GM12878 (cell line): ENCODE measurements at regions not wholly inside any gene's neighbourhood (a gene's known extent, or its start where the extent isn't known, plus 50 kb on each side); places are given as distances from the start of the nearest gene placed in this dataset.

Experiments
- ATAC-seq: fragments of 200-7000 bp; cut with Tn5 transposase; 3 replicates; pipeline ENCODE4 v1.9.1; 2020; ENCODE audit warnings: mild to moderate bottlenecking, moderate library complexity
- BruUV-seq: library from RNA; stranded (reverse); fragments of 400-500 nt; replicated peaks from 2 replicates; lab custom pipeline; 2021; lab: Mats Ljungman, UMichigan
- CTCF ChIA-PET: fragments of 300-600 bp; sonication (Branson Sonifier 250); formaldehyde crosslinking; extraction: SDS; loops from one replicate; lab custom pipeline; 2021; ENCODE audit warnings: inconsistent platforms; lab: Yijun Ruan, JAX
- POLR2A ChIA-PET: fragments of 350-600 bp; formaldehyde crosslinking; extraction: SDS; loops from one replicate; lab custom pipeline; 2021; ENCODE audit warnings: inconsistent platforms; lab: Charles Lee
- RAD21 ChIA-PET: fragments of 300-600 bp; sonication (Branson Sonifier 250); formaldehyde crosslinking; loops from one replicate; lab custom pipeline; 2023; ENCODE audit warnings: antibody characterized with exemption; ENCODE audit not compliant: unreplicated experiment; lab: Charles Lee
- SMC1A ChIA-PET: fragments of 300-600 bp; sonication (Branson Sonifier 250); formaldehyde crosslinking; loops from one replicate; lab custom pipeline; 2023; ENCODE audit not compliant: unreplicated experiment, uncharacterized antibody; lab: Charles Lee
- DNase-seq: peaks from one replicate; pipeline ENCODE4 v3.0.0-alpha.2; 2011; ENCODE audit warnings: low read depth, low spot score
- FAIRE-seq: peaks from 3 replicates; lab custom pipeline; 2011; peaks lifted over from hg19 to GRCh38; lab: Jason Lieb, UNC
- H2AFZ ChIP-seq: 2 replicates; pipeline ENCODE4 v1.6.0; 2011; ENCODE audit warnings: low read depth, low read length, control low read depth; ENCODE audit not compliant: control insufficient read depth
- H3K27ac ChIP-seq: 2 replicates; pipeline ENCODE4 v1.5.1; 2011; ENCODE audit warnings: control low read depth; ENCODE audit not compliant: control insufficient read depth, insufficient read depth
- H3K27me3 ChIP-seq, 2 experiments: replicated peaks in 1 of 2; 2 replicates each; pipeline versions ENCODE4 v1.6.0 to v1.6.1; 2011; ENCODE audit warnings: low read length in 1 of 2; ENCODE audit not compliant: control insufficient read depth in 2 of 2, insufficient read depth in 2 of 2
- H3K36me3 ChIP-seq, 2 experiments: 2 replicates each; pipeline ENCODE4 v1.5.1; 2011; ENCODE audit warnings: low read length in 1 of 2; ENCODE audit not compliant: control insufficient read depth in 2 of 2, insufficient read depth in 2 of 2
- H3K4me1 ChIP-seq: 2 replicates; pipeline ENCODE4 v1.6.1; 2011; ENCODE audit warnings: mild to moderate bottlenecking, low read length, moderate library complexity, mixed read lengths; ENCODE audit not compliant: control insufficient read depth, insufficient read depth
- H3K4me2 ChIP-seq: 2 replicates; pipeline ENCODE4 v1.6.0; 2011; ENCODE audit warnings: control low read depth; ENCODE audit not compliant: control insufficient read depth, insufficient read depth
- H3K4me3 ChIP-seq: fragments of 200-600 bp; sonication (generic); 2 replicates; pipeline ENCODE4 v1.5.1; 2016
- H3K79me2 ChIP-seq: 2 replicates; pipeline ENCODE4 v1.6.0; 2011; ENCODE audit warnings: low read length; ENCODE audit not compliant: control insufficient read depth, insufficient read depth
- H3K9ac ChIP-seq: 2 replicates; pipeline ENCODE4 v1.8.0; 2011; ENCODE audit warnings: low read length, control low read depth, mixed read lengths; ENCODE audit not compliant: control insufficient read depth, insufficient read depth
- H3K9me3 ChIP-seq: replicated peaks from 3 replicates; pipeline ENCODE4 v1.5.1; 2011; ENCODE audit warnings: mild to moderate bottlenecking, low read length; ENCODE audit not compliant: control insufficient read depth, insufficient read depth
- H4K20me1 ChIP-seq: 2 replicates; pipeline ENCODE4 v1.6.0; 2011; ENCODE audit not compliant: control insufficient read depth, insufficient read depth
- BHLHE40 ChIP-seq, 2 experiments: fragments of 450-650 bp in 1 of 2; IDR thresholded peaks; 2 replicates each; pipeline ENCODE4 v1.6.1; 2011 to 2017; ENCODE audit warnings: low read depth in 2 of 2, borderline replicate concordance in 1 of 2, improper control_type of control experiment in 1 of 2, low read length in 1 of 2, mild to moderate bottlenecking in 1 of 2
- CEBPB ChIP-seq, 2 experiments: fragments of 150-350 bp in 1 of 2; IDR thresholded peaks; 2 replicates each; pipeline ENCODE4 v1.6.1; 2012 to 2014; ENCODE audit warnings: low read depth in 2 of 2, low read length in 2 of 2, borderline replicate concordance in 1 of 2, inconsistent platforms in 1 of 2
- EGR1 ChIP-seq, 2 experiments: IDR thresholded peaks; 1 replicate in 1 of 2; 2 replicates in 1 of 2; pipeline ENCODE4 v1.6.1; 2011 to 2012; ENCODE audit warnings: low read depth in 2 of 2, low read length in 2 of 2, borderline replicate concordance in 1 of 2, mild to moderate bottlenecking in 1 of 2, moderate library complexity in 1 of 2
- KAT2A ChIP-seq: conservative IDR thresholded peaks from 2 replicates; pipeline ENCODE4 v1.6.1; 2011; ENCODE audit warnings: low read depth, low read length; ENCODE audit not compliant: control insufficient read depth
- KDM1A ChIP-seq: fragments of 200-600 bp; sonication (generic); IDR thresholded peaks from 2 replicates; pipeline ENCODE4 v1.6.1; 2016; ENCODE audit warnings: borderline replicate concordance
- POLR2A ChIP-seq: IDR thresholded peaks from 2 replicates; pipeline ENCODE4 v1.6.1; 2011; ENCODE audit warnings: low read depth, mild to moderate bottlenecking, low read length
- RAD21 ChIP-seq: IDR thresholded peaks from 2 replicates; pipeline ENCODE4 v1.6.1; 2011; ENCODE audit warnings: mild to moderate bottlenecking, low read depth, low read length, moderate library complexity; ENCODE audit not compliant: insufficient read depth
- RAD51 ChIP-seq: fragments of 450-650 bp; IDR thresholded peaks from 2 replicates; pipeline ENCODE4 v1.6.1; 2016; ENCODE audit warnings: moderate library complexity, mild to moderate bottlenecking, inconsistent platforms
- SMAD5 ChIP-seq: IDR thresholded peaks from 2 replicates; pipeline ENCODE4 v1.6.1; 2016; ENCODE audit warnings: antibody characterized with exemption, low read depth
- SMARCA5 ChIP-seq: fragments of 450-650 bp; IDR thresholded peaks from 2 replicates; pipeline ENCODE4 v1.6.1; 2017; ENCODE audit warnings: mild to moderate bottlenecking
- TAF1 ChIP-seq: IDR thresholded peaks from 2 replicates; pipeline ENCODE4 v1.6.1; 2011; ENCODE audit warnings: mild to moderate bottlenecking, low read depth, low read length, borderline replicate concordance
- TCF3 ChIP-seq: IDR thresholded peaks from 2 replicates; pipeline ENCODE4 v1.6.1; 2012; ENCODE audit warnings: low read depth, mild to moderate bottlenecking, low read length, borderline replicate concordance; ENCODE audit not compliant: insufficient read depth
- YBX1 ChIP-seq: fragments of 450-650 bp; IDR thresholded peaks from 2 replicates; pipeline ENCODE4 v1.6.1; 2016; ENCODE audit warnings: antibody characterized with exemption
- ZBED1 ChIP-seq: IDR thresholded peaks from 2 replicates; pipeline ENCODE4 v1.6.1; 2016; ENCODE audit warnings: borderline replicate concordance
- WGBS: methylation state at CpG from one replicate; pipeline ENCODE4 v1.1.6; 2016; ENCODE audit warnings: low lambda C conversion rate; ENCODE audit not compliant: insufficient replicate concordance, insufficient coverage; ENCODE audit errors: missing lambda C conversion rate; 5-methylcytosine and 5-hydroxymethylcytosine counted together
- in situ Hi-C: fragments of 300-500 bp; cut with MboI; formaldehyde crosslinking; loops from 9 replicates; pipeline ENCODE4 v1.14.3; 2018; ENCODE audit warnings: mixed read lengths
- intact Hi-C: fragments of 100-400 bp; cut with micrococcal nuclease; formaldehyde crosslinking; loops from one replicate; pipeline ENCODE4 v1.14.2; 2022; ENCODE audit not compliant: unreplicated experiment
- TF ChIP-seq, protein P1 (sequence below): fragments of 450-650 bp; formaldehyde crosslinking; IDR thresholded peaks from 2 replicates; pipeline ENCODE4 v1.4.0; 2020; ENCODE audit warnings: mild to moderate bottlenecking, moderate library complexity
- TF ChIP-seq, protein P2 (sequence below): IDR thresholded peaks from 2 replicates; pipeline ENCODE4 v1.6.1; 2012; ENCODE audit warnings: low read depth, low read length, improper control_type of control experiment

DNA sequence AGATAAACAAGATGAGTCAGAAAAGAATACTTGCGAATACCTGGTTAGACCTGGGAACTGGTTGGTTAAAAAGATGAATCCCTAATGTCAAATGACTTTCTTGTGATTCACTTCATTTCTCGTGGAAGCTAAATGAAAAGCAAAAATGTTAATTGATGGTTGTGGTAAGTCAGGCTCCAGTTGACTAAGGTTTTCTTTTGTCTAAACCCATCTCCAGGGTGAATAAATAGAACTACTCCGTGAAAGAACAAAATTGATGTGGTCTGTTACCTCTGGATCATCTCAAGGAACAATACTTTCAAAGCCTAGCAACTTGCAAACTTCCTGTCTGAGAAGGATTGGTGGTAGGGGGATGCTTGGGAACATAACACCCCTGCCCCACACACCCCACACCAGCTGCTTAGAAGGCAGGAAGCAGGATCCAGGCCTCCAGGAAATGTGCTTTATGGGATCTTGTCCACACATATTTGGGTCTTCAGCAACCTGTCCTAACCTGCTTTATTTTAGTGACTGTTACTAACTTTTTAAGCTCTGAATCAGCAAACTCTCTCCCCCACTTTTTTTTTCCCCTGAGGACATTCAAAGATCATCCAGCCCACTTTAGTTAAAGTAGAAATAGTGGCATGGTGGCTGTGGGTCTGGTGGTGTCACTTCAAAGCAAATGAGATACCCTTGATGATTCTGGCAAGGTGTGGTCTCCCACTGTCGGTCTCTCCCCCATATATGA lies 60.4 kb upstream of the PTHLH start:
- H3K9ac ChIP-seq = no peak overlapping the region

GRCh38 chr12:28033538-28033915 lies 61.0 kb upstream of the PTHLH start:
- H3K9ac ChIP-seq = no peak overlapping the region
- FAIRE-seq (no peak), DNase-seq (no peak), ATAC-seq (no peak)
- ChIA-PET POLR2A (no interaction called here), CTCF (no interaction called here), RAD21 (no interaction called here), SMC1A (no interaction called here)
- H3K9me3 ChIP-seq = no peaks in the 10 kb centered on the region
- WGBS = 44% methylated on average over 2 of the region's 2 CpGs
- H3K36me3 ChIP-seq = no peaks in the 10 kb centered on the region
- no peaks in the 10 kb centered on the region for H3K27me3 ChIP-seq
- H3K79me2 ChIP-seq = no peaks in the 10 kb centered on the region
- H3K4me2 ChIP-seq = no peak overlapping the region
- no peak overlapping the region for H3K27ac ChIP-seq
- H4K20me1 ChIP-seq = no peaks in the 10 kb centered on the region
- intact Hi-C loops = no loop called here
- in situ Hi-C loops = no loop called here
- H3K4me3 ChIP-seq = no peak overlapping the region
- H2AFZ ChIP-seq = no peak overlapping the region
- H3K4me1 ChIP-seq = no peaks in the 10 kb centered on the region
- no TSS peak for BruUV-seq
- TF ChIP-seq BHLHE40 (IDR thresholded peaks at IDR 0.05; ENCODE audit: borderline replicate concordance in 1 of 2, low read depth in 2 of 2, low read length in 1 of 2) = no peak
- TF ChIP-seq TCF3 = no peak
- TF ChIP-seq, protein P1, sequence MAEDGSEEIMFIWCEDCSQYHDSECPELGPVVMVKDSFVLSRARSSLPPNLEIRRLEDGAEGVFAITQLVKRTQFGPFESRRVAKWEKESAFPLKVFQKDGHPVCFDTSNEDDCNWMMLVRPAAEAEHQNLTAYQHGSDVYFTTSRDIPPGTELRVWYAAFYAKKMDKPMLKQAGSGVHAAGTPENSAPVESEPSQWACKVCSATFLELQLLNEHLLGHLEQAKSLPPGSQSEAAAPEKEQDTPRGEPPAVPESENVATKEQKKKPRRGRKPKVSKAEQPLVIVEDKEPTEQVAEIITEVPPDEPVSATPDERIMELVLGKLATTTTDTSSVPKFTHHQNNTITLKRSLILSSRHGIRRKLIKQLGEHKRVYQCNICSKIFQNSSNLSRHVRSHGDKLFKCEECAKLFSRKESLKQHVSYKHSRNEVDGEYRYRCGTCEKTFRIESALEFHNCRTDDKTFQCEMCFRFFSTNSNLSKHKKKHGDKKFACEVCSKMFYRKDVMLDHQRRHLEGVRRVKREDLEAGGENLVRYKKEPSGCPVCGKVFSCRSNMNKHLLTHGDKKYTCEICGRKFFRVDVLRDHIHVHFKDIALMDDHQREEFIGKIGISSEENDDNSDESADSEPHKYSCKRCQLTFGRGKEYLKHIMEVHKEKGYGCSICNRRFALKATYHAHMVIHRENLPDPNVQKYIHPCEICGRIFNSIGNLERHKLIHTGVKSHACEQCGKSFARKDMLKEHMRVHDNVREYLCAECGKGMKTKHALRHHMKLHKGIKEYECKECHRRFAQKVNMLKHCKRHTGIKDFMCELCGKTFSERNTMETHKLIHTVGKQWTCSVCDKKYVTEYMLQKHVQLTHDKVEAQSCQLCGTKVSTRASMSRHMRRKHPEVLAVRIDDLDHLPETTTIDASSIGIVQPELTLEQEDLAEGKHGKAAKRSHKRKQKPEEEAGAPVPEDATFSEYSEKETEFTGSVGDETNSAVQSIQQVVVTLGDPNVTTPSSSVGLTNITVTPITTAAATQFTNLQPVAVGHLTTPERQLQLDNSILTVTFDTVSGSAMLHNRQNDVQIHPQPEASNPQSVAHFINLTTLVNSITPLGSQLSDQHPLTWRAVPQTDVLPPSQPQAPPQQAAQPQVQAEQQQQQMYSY = no peak
- TF ChIP-seq KDM1A = no peak
- TF ChIP-seq ZBED1 = no peak
- TF ChIP-seq CEBPB (IDR thresholded peaks at IDR 0.05; ENCODE audit: borderline replicate concordance in 1 of 2, low read depth in 2 of 2, low read length in 2 of 2) = no peak
- no peak for TF ChIP-seq RAD51
- no peak for TF ChIP-seq YBX1
- TF ChIP-seq KAT2A = no peak
- no peak for TF ChIP-seq TAF1
- no peak for TF ChIP-seq SMAD5

More for the DNA sequence above, 60.4 kb upstream of the PTHLH start:
- H3K4me2 ChIP-seq = no peak overlapping the region
- H4K20me1 ChIP-seq = no peaks in the 10 kb centered on the region
- H3K27me3 ChIP-seq = no peaks in the 10 kb centered on the region
- CTCF ChIA-PET = no interaction called here
- H3K79me2 ChIP-seq = no peaks in the 10 kb centered on the region
- no peak overlapping the region for H3K27ac ChIP-seq
- 24% methylated on average over 4 of the region's 4 CpGs for WGBS
- RAD21 ChIA-PET = no interaction called here
- SMC1A ChIA-PET = no interaction called here
- H3K4me1 ChIP-seq = no peaks in the 10 kb centered on the region
- FAIRE-seq = no peak
- BruUV-seq = no TSS peak
- H3K9me3 ChIP-seq = no peaks in the 10 kb centered on the region
- no peaks in the 10 kb centered on the region for H3K36me3 ChIP-seq
- POLR2A ChIA-PET = no interaction called here
- TF ChIP-seq YBX1 = no peak
- TF ChIP-seq RAD21 = no peak
- TF ChIP-seq, protein P2, sequence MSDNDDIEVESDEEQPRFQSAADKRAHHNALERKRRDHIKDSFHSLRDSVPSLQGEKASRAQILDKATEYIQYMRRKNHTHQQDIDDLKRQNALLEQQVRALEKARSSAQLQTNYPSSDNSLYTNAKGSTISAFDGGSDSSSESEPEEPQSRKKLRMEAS = no peak
- TF ChIP-seq SMARCA5 = no peak
- TF ChIP-seq EGR1 (IDR thresholded peaks at IDR 0.05; ENCODE audit: borderline replicate concordance in 1 of 2, low read depth in 2 of 2, low read length in 2 of 2) = no peak
- TF ChIP-seq POLR2A = no peak
- in situ Hi-C loops = no loop called here
- DNase-seq = no peak
- intact Hi-C loops = no loop called here
- no peak for ATAC-seq
- no peak overlapping the region for H3K4me3 ChIP-seq
- no peak overlapping the region for H2AFZ ChIP-seq
